H7 (cell line): ENCODE measurements at regions not wholly inside any gene's neighbourhood (a gene's known extent, or its start where the extent isn't known, plus 50 kb on each side); places are given as distances from the start of the nearest gene placed in this dataset.

Experiments used
- DNase-seq: peaks from one replicate; pipeline ENCODE4 v3.0.0; 2012
- H3K27me3 ChIP-seq: 2 replicates; pipeline ENCODE4 v1.6.0; 2011; ENCODE audit warnings: mild to moderate bottlenecking, low read length; ENCODE audit not compliant: control insufficient read depth, insufficient read depth
- H3K36me3 ChIP-seq: replicated peaks from 2 replicates; pipeline ENCODE4 v1.5.1; 2011; ENCODE audit warnings: low read length; ENCODE audit not compliant: control insufficient read depth, insufficient read depth
- H3K4me3 ChIP-seq: 2 replicates; pipeline ENCODE4 v1.5.1; 2011; ENCODE audit warnings: low read depth, mild to moderate bottlenecking, control low read depth, low read length, moderate library complexity; ENCODE audit not compliant: insufficient read depth

- Histone ChIP-seq H3K27me3 (no peaks in the 10 kb centered on the region), H3K36me3 (no peaks in the 10 kb centered on the region), H3K4me3 (no peak overlapping the region)
- no peak for DNase-seq
These were observed 220.2 kb downstream of the PTEN start for GRCh38 chr10:88083597-88083989.

- DNase-seq = no peak
- no peaks in the 10 kb centered on the region for H3K36me3 ChIP-seq
- H3K4me3 ChIP-seq = no peak overlapping the region
- no peaks in the 10 kb centered on the region for H3K27me3 ChIP-seq
These were observed 222.9 kb downstream of the PTEN start for GRCh38 chr10:88086187-88086960.

GRCh38 chr10:88088441-88089340 is 225.3 kb downstream of the PTEN start:
- no peak for DNase-seq
- Histone ChIP-seq H3K36me3 (no peaks in the 10 kb centered on the region), H3K27me3 (no peaks in the 10 kb centered on the region), H3K4me3 (no peak overlapping the region)

- DNase-seq = no peak
- H3K36me3 ChIP-seq = no peaks in the 10 kb centered on the region
- no peak overlapping the region for H3K4me3 ChIP-seq
- no peaks in the 10 kb centered on the region for H3K27me3 ChIP-seq
These were observed 226.1 kb downstream of the PTEN start for GRCh38 chr10:88089498-88089897.

- Histone ChIP-seq H3K4me3 (no peak overlapping the region), H3K27me3 (no peaks in the 10 kb centered on the region), H3K36me3 (no peaks in the 10 kb centered on the region)
- DNase-seq = no peak
These were observed 227.3 kb downstream of the PTEN start for GRCh38 chr10:88090568-88091214.

- H3K36me3 ChIP-seq = no peaks in the 10 kb centered on the region
- no peak overlapping the region for H3K4me3 ChIP-seq
- no peak for DNase-seq
- no peaks in the 10 kb centered on the region for H3K27me3 ChIP-seq
These were observed 228.2 kb downstream of the PTEN start for GRCh38 chr10:88091490-88092061.

- no peak overlapping the region for H3K4me3 ChIP-seq
- DNase-seq = no peak
- H3K36me3 ChIP-seq = no peaks in the 10 kb centered on the region
- no peaks in the 10 kb centered on the region for H3K27me3 ChIP-seq
These were observed 228.8 kb downstream of the PTEN start for GRCh38 chr10:88092265-88092664.

GRCh38 chr10:88092973-88093372 is 229.5 kb downstream of the PTEN start:
- no peak for DNase-seq
- Histone ChIP-seq H3K27me3 (no peaks in the 10 kb centered on the region), H3K36me3 (no peaks in the 10 kb centered on the region), H3K4me3 (no peak overlapping the region)

- Histone ChIP-seq H3K36me3 (no peaks in the 10 kb centered on the region), H3K4me3 (no peak overlapping the region), H3K27me3 (no peaks in the 10 kb centered on the region)
- DNase-seq = no peak
These were observed 231.4 kb downstream of the PTEN start for GRCh38 chr10:88094795-88095194.

GRCh38 chr10:88095223-88095721 is 231.8 kb downstream of the PTEN start:
- Histone ChIP-seq H3K27me3 (no peaks in the 10 kb centered on the region), H3K4me3 (no peak overlapping the region), H3K36me3 (no peaks in the 10 kb centered on the region)
- DNase-seq = no peak

GRCh38 chr10:88095778-88096431 is 232.5 kb downstream of the PTEN start:
- no peak for DNase-seq
- no peaks in the 10 kb centered on the region for H3K36me3 ChIP-seq
- no peaks in the 10 kb centered on the region for H3K27me3 ChIP-seq
- H3K4me3 ChIP-seq = no peak overlapping the region

GRCh38 chr10:88097092-88097516 is 233.7 kb downstream of the PTEN start:
- Histone ChIP-seq H3K27me3 (no peaks in the 10 kb centered on the region), H3K36me3 (no peaks in the 10 kb centered on the region), H3K4me3 (no peak overlapping the region)
- no peak for DNase-seq

- no peak overlapping the region for H3K4me3 ChIP-seq
- H3K27me3 ChIP-seq = no peaks in the 10 kb centered on the region
- no peaks in the 10 kb centered on the region for H3K36me3 ChIP-seq
- DNase-seq = no peak
These were observed 234.1 kb downstream of the PTEN start for GRCh38 chr10:88097536-88097935.

- no peak for DNase-seq
- H3K36me3 ChIP-seq = no peaks in the 10 kb centered on the region
- H3K27me3 ChIP-seq = no peaks in the 10 kb centered on the region
These were observed 236.9 kb downstream of the PTEN start for GRCh38 chr10:88100281-88100680.

More at GRCh38 chr10:88100281-88100680, 236.9 kb downstream of the PTEN start:
- no peak overlapping the region for H3K4me3 ChIP-seq
